ENCODE measurements at regions not wholly inside any gene's neighbourhood (a gene's known extent, or its start where the extent isn't known, plus 50 kb on each side); places are given as distances from the start of the nearest gene placed in this dataset.
"Not testable (repeated sequence)": the region's sequence is repeated elsewhere in the genome, so short reads cannot be mapped to it uniquely, and the experiment has no call there.

- not testable (repeated sequence) for DNase-seq (ENCODE audit: extremely low read depth in 1 of 11, low read depth in 9 of 11, low spot score in 4 of 11)
Observed at GRCh38 chr7:11283584-11283983, 309.9 kb downstream of the PHF14 start.

- peak in 4 of 11 donors; percentile 6 to 40 (median 20) for DNase-seq (ENCODE audit: extremely low read depth in 1 of 11, low read depth in 9 of 11, low spot score in 4 of 11)
Observed at GRCh38 chr7:11290863-11291262, 317.2 kb downstream of the PHF14 start.

- DNase-seq (ENCODE audit: extremely low read depth in 1 of 11, low read depth in 9 of 11, low spot score in 4 of 11), result no peak
Observed at GRCh38 chr7:11294218-11294617, 320.5 kb downstream of the PHF14 start.

GRCh38 chr7:11294965-11295364 lies 321.3 kb downstream of the PHF14 start:
- DNase-seq (ENCODE audit: extremely low read depth in 1 of 11, low read depth in 9 of 11, low spot score in 4 of 11), result no peak

GRCh38 chr7:11297126-11297625 lies 323.5 kb downstream of the PHF14 start:
- no peak for DNase-seq (ENCODE audit: extremely low read depth in 1 of 11, low read depth in 9 of 11, low spot score in 4 of 11)

- no peak for DNase-seq (ENCODE audit: extremely low read depth in 1 of 11, low read depth in 9 of 11, low spot score in 4 of 11)
Observed at GRCh38 chr7:11297764-11298163, 324.1 kb downstream of the PHF14 start.

- no peak for DNase-seq (ENCODE audit: extremely low read depth in 1 of 11, low read depth in 9 of 11, low spot score in 4 of 11)
Observed at GRCh38 chr7:11298220-11298619, 324.5 kb downstream of the PHF14 start.

GRCh38 chr7:11300241-11300640 lies 326.6 kb downstream of the PHF14 start:
- DNase-seq (ENCODE audit: extremely low read depth in 1 of 11, low read depth in 9 of 11, low spot score in 4 of 11), result no peak

- no peak for DNase-seq (ENCODE audit: extremely low read depth in 1 of 11, low read depth in 9 of 11, low spot score in 4 of 11)
Observed at GRCh38 chr7:11302121-11302520, 328.4 kb downstream of the PHF14 start.

GRCh38 chr7:11313801-11314200 lies 340.1 kb downstream of the PHF14 start:
- no peak for DNase-seq (ENCODE audit: extremely low read depth in 1 of 11, low read depth in 9 of 11, low spot score in 4 of 11)

GRCh38 chr7:11315666-11316258 lies 342.1 kb downstream of the PHF14 start:
- DNase-seq (ENCODE audit: extremely low read depth in 1 of 11, low read depth in 9 of 11, low spot score in 4 of 11), result no peak

GRCh38 chr7:11317766-11318165 lies 344.1 kb downstream of the PHF14 start:
- no peak for DNase-seq (ENCODE audit: extremely low read depth in 1 of 11, low read depth in 9 of 11, low spot score in 4 of 11)

- no peak for DNase-seq (ENCODE audit: extremely low read depth in 1 of 11, low read depth in 9 of 11, low spot score in 4 of 11)
Observed at GRCh38 chr7:11319491-11320274, 346.0 kb downstream of the PHF14 start.
